NCI-H2107 treated with DMSO at 0.1 percent for 48 hours (cell line): ENCODE measurements at regions not wholly inside any gene's neighbourhood (a gene's known extent, or its start where the extent isn't known, plus 50 kb on each side); places are given as distances from the start of the nearest gene placed in this dataset.
A peak's percentile ranks its signal among the peaks of the same experiment; 100 is the strongest.

ENCODE experiments used
- DNase-seq: peaks from one replicate; lab custom pipeline; 2025; ENCODE audit not compliant: unreplicated experiment; lab: John Stamatoyannopoulos, UW

- no peak for DNase-seq
These were observed 771.4 kb downstream of the OLFM4 start for GRCh38 chr13:53800011-53800410.

- no peak for DNase-seq
These were observed 778.7 kb downstream of the OLFM4 start for GRCh38 chr13:53807251-53807834.

DNA sequence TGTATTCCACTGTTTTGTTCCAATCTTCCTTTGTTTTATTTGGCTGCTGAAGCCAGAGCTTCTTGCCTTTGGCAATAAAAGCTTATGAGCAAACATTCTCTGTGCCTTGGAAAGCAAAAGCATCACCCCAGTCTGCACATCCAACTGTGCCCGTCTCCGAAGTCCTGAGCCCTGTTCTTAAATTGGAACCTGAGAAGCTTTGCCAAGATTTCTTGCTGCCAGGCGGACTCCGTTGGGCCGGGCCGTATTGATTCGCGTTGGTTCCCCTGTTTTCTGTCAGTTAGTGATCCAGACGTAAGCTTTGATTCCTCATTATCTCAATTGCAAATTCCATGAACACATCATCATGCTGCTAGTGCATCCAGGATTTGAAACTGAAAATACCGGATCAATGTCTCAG lies 793.0 kb downstream of the OLFM4 start:
- DNase-seq: no peak

- no peak for DNase-seq
These were observed 793.5 kb downstream of the OLFM4 start for GRCh38 chr13:53822136-53822535.

GRCh38 chr13:53839461-53839860 lies 810.8 kb downstream of the OLFM4 start:
- no peak for DNase-seq

DNA sequence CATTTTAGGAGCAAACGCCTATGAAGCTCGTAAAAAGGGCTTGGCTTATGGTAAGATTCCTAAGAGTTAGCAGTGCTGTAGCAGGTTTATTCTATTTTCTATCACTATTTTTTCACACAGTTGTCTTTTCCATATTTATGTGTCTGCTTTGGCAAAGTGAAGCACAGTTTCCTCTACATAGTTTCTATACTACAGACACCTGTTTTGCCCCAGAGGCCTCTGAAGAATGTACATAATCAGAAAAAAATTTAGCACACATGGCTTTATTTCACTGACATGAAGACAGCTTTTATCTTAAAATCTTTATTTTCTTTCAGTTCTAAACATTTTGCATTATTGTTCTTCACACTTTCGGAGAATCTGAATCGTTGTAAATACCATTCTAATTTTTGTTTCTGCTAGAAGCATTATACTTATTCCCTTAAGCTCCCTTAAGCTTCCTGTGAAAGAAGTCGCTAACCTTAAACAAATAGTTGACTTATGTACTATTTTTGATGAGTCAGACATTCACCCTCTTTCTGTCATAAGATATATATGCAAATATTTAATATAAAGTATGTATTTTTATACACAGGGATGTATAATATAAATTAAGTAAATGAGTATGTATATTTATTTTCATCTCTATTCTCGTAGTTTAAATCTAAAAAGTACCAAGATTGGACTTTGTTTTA lies 816.0 kb downstream of the OLFM4 start:
- DNase-seq: no peak

- DNase-seq: no peak
These were observed 818.9 kb downstream of the OLFM4 start for GRCh38 chr13:53847502-53847901.

DNA sequence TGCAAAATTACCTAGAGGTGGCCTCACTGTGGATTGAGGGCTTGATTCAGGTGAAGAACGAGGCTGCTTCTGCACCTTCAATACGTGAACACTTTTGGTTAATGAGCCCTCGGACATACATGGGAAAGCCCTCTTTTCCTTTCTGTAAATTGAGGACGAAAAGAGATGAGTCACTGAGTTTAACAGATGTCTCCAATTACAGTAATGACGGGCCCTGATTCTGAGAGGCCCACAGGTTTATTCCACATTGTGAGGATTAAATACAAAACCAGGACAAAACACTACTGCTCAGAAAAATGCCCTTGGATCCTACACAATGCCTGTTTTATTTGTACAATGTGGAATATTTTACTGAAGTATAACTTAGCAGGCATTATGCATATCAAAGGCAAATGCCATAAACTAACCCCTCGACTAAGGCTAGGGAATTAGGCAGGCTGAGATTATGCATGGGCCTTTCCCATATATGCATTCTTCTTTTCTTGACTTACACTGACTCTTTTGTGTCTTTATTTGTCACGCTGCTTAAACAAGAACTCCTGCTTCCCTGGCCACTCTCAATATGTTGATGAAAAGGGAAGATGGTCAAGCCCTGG lies 819.9 kb downstream of the OLFM4 start:
- peak; percentile 13 for DNase-seq

GRCh38 chr13:53854321-53854720 lies 825.7 kb downstream of the OLFM4 start:
- no peak for DNase-seq

GRCh38 chr13:53856573-53857195 lies 828.1 kb downstream of the OLFM4 start:
- DNase-seq: no peak

- DNase-seq: no peak
These were observed 834.9 kb downstream of the OLFM4 start for GRCh38 chr13:53863520-53863919.

DNA sequence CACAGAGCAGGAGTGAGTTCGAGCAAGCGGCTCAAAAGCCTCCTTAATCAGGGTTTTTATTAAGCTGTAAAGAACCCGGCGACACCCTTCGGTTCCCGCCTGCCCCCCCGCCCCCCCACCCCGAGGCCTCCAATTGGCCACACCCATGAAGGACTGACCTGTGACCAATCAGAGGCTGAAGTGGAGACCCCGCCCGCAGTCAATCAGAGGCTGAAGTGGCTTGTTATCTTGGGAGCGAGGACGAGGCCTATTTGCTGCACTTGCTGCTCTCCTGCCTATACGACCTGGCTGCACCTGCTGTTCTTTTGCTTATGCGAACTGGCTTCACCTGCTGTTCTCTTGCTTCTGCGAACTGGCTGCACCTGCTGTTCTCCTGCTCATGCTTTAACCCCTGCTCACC lies 844.9 kb downstream of the OLFM4 start:
- peak; percentile 96 for DNase-seq

DNA sequence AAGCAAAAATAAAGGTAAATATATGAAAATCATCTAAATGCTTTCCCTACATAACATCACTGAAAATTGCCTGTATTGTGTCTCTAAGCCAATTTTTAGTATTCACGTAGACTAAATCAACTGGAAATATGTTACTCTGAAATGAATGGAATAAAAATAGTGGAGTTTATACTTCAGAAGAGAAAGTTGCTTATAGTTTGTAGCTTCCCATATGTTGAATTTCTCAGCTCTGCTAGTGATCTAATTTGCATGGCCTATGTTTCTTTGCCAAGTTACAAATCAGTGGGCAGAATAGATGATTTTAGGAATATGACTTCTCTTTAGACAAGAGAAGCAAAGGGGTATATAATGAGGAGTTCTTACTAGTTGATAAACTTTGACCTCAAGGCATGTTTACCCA lies 850.2 kb downstream of the OLFM4 start:
- DNase-seq: no peak

DNA sequence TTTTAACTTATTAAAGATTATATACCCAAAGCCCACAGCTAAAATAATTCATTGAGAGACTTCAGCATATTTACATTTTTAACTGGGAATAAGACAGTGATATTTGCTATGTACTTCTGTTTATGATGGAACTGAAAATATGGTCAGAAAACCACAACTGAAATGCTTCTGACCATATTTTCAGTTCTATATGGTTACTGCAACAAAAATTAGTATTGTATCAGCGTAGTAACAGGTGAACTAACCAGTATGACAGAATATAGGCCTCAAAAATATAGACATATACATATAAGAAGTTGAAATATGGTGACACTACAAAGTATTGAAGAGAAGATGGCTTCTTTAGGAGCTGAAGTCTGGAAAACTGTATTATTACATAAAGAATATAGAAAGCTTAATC lies 857.4 kb downstream of the OLFM4 start:
- DNase-seq: no peak

- no peak for DNase-seq
These were observed 862.1 kb downstream of the OLFM4 start for GRCh38 chr13:53890696-53891095.

DNA sequence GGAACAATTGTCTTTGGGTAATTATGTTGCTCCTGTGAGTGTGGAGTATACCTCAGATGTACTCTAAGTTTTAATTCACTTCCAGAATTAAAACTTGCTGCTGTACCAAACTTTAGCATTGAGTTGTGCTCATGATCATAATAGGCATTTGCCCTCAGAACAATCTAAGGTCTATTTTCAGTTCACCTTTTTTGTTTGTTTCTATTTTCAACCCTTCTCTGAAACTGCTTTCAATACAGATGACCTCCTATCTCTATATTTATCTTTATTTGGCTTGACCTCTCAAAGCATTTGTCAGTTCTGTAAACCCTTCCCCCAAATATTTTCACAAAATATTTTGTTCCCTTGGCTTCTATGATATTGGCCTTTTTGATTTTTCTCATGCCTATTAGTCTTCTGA lies 873.0 kb downstream of the OLFM4 start:
- DNase-seq: no peak

DNA sequence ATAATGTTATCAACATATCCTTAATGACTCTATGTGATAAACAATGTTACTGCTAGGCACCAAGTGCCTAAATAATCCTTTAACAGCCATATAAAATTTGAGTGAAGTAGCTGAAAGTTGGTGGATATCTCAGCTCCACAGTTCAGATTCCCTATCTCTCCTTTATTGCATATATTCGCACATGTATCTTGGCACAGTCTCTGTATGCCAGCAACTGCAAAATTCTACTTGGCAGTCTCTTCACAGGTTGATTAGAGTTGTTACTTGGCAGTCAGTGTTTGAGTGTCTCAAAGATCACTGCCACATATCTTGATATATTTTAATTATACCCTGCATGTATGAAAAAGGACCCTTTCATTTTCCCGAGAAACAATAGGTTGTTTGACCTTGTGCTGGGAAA lies 879.3 kb downstream of the OLFM4 start:
- DNase-seq: no peak

- DNase-seq: no peak
These were observed 892.3 kb downstream of the OLFM4 start for GRCh38 chr13:53920916-53921315.

GRCh38 chr13:53921473-53921872 lies 892.9 kb downstream of the OLFM4 start:
- no peak for DNase-seq

GRCh38 chr13:53941588-53942190 lies 913.1 kb downstream of the OLFM4 start:
- no peak for DNase-seq

DNA sequence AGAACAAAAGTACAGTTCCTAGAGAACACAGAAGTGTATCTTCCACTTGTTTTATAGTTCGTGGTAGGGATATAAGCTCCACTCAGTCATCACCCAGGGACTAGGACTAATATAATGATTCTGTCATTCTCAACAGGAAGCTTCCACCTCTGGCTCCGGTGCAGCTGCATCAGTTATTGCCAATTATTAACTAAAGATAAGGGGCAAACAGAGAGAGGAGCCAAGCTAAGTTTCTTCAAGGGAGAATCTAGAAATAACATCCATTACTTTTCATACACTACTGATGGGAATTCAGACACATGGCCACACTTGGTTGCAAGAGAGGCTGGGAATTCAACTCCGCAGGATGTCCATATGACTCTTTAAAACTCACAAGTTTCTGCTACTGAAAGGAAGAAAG lies 917.9 kb downstream of the OLFM4 start:
- no peak for DNase-seq

- DNase-seq: peak; percentile 13
These were observed 924.6 kb downstream of the OLFM4 start for GRCh38 chr13:53953183-53953582.
